ENCODE measurements at regions not wholly inside any gene's neighbourhood (a gene's known extent, or its start where the extent isn't known, plus 50 kb on each side); places are given as distances from the start of the nearest gene placed in this dataset.

- H4K20me1 ChIP-seq (ENCODE audit: insufficient read depth) = no peaks in the 10 kb centered on the region
- TF ChIP-seq MXI1 (IDR thresholded peaks at IDR 0.05; ENCODE audit: low read depth, low read length) = no peak
- TF ChIP-seq TAF1 (IDR thresholded peaks at IDR 0.05; ENCODE audit: borderline replicate concordance, low read depth, low read length) = no peak
- TF ChIP-seq IRF3 (IDR thresholded peaks at IDR 0.05; ENCODE audit: low read depth, low read length) = no peak
- no peak for TF ChIP-seq SMC3 (IDR thresholded peaks at IDR 0.05; ENCODE audit: low read depth, low read length)
- no peak for TF ChIP-seq JUND (IDR thresholded peaks at IDR 0.05)
- TF ChIP-seq SIN3A (IDR thresholded peaks at IDR 0.05; ENCODE audit: borderline replicate concordance, low read depth, low read length) = no peak
- TF ChIP-seq NRF1 (IDR thresholded peaks at IDR 0.05; ENCODE audit: low read depth, low read length) = no peak
- no peak for TF ChIP-seq USF1 (IDR thresholded peaks at IDR 0.05; ENCODE audit: borderline replicate concordance, low read depth)
- TF ChIP-seq MEF2A (IDR thresholded peaks at IDR 0.05; ENCODE audit: borderline replicate concordance, low read depth) = no peak
- no peak for TF ChIP-seq RCOR1 (IDR thresholded peaks at IDR 0.05; ENCODE audit: low read length)
- no peak for TF ChIP-seq USF2 (IDR thresholded peaks at IDR 0.05; ENCODE audit: borderline replicate concordance, low read depth, low read length)
- no peak for TF ChIP-seq PBX3 (IDR thresholded peaks at IDR 0.05)
- no peak for TF ChIP-seq RFX5 (IDR thresholded peaks at IDR 0.05; ENCODE audit: low read length)
- TF ChIP-seq FOXJ3 (CRISPR knock-in tag; IDR thresholded peaks at IDR 0.05) = no peak
- TF ChIP-seq CHD2 (IDR thresholded peaks at IDR 0.05; ENCODE audit: low read length, partially characterized antibody) = no peak
- no peak for TF ChIP-seq REST (IDR thresholded peaks at IDR 0.05; ENCODE audit: low read depth, low read length)
- no peak for TF ChIP-seq EZH2phosphoT487 (IDR thresholded peaks at IDR 0.05; ENCODE audit: borderline replicate concordance, low read depth)
- no peak for TF ChIP-seq FOXM1 (IDR thresholded peaks at IDR 0.05; ENCODE audit: low read depth)
- H3K4me1 ChIP-seq (ENCODE audit: control insufficient read depth in 1 of 2, insufficient read depth in 2 of 2, low read depth in 1 of 2, low read length in 1 of 2) = no peaks in the 10 kb centered on the region
- no peak for DNase-seq
- no peaks in the 10 kb centered on the region for H3K9me2 ChIP-seq
- no peaks in the 10 kb centered on the region for H3K79me2 ChIP-seq (ENCODE audit: insufficient read depth)
- no peak overlapping the region for H3K9ac ChIP-seq
- ChIA-PET CTCF (interaction anchor here (2.4 kb wide), 1 partner anchor 9 kb away, joined by 17 read pairs; no protein-coding TSS in a partner anchor), POLR2A (no interaction called here)
- no peak overlapping the region for H2AFZ ChIP-seq (ENCODE audit: low read depth)
- H3K27me3 ChIP-seq (ENCODE audit: insufficient read depth) = no peaks in the 10 kb centered on the region
- H3K4me2 ChIP-seq = no peak overlapping the region
- no peak overlapping the region for H3K4me3 ChIP-seq (ENCODE audit: low read depth in 2 of 2, low read length in 1 of 2)
- H3K9me3 ChIP-seq = no peaks in the 10 kb centered on the region
- no peak overlapping the region for H3K27ac ChIP-seq (ENCODE audit: low read depth in 2 of 2, low read length in 1 of 2)
- no peaks in the 10 kb centered on the region for H3K36me3 ChIP-seq (replicated peaks in 1 of 2; ENCODE audit: control insufficient read depth in 1 of 2, insufficient read depth in 2 of 2, low read length in 1 of 2)
- H3F3A ChIP-seq (replicated peaks; ENCODE audit: insufficient read depth) = no peaks in the 10 kb centered on the region
- 2% methylated on average over 4 of the region's 4 CpGs for WGBS (ENCODE audit: low lambda C conversion rate)
These were observed 55.3 kb upstream of the ERCC4 start for GRCh38 chr16:13864689-13865088.

Measured in SK-N-SH (cell line).